Fibroblast of the aortic adventitia (primary cell): ENCODE measurements at regions not wholly inside any gene's neighbourhood (a gene's known extent, or its start where the extent isn't known, plus 50 kb on each side); places are given as distances from the start of the nearest gene placed in this dataset.

Experiments
- DNase-seq: peaks from one replicate; pipeline ENCODE4 v3.0.0-alpha.2; 2010; ENCODE audit warnings: low read depth
- H3K4me3 ChIP-seq: 2 replicates; pipeline ENCODE4 v1.5.1; 2011; ENCODE audit warnings: low read depth, mild to moderate bottlenecking, control low read depth, low read length, moderate library complexity
- TF ChIP-seq, protein P1 (sequence below): IDR thresholded peaks from 2 replicates; pipeline ENCODE4 v1.5.1; 2011; ENCODE audit warnings: mild to moderate bottlenecking, low read length, control low read depth, inconsistent platforms; ENCODE audit not compliant: insufficient read depth

DNA sequence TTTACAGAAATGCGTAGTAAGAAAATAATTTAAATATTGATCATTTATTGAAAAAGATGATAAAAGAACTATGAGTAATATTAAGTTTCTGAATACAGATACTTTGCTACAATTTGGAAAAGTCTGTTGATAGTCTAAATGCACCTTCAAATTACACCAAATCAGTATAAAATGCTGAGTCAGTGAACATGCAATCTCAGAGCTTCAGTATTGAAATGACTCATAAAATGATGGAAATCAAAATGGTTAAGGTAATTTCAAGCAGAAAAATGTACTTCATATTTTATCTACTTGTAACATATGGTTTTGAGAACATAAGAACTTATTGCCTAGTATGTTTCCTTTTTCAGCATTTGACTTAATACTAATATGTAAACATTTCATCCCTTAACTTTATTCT, 448.2 kb downstream of the PCDH10 start:
- no peak overlapping the region for H3K4me3 ChIP-seq
- DNase-seq = no peak

DNA sequence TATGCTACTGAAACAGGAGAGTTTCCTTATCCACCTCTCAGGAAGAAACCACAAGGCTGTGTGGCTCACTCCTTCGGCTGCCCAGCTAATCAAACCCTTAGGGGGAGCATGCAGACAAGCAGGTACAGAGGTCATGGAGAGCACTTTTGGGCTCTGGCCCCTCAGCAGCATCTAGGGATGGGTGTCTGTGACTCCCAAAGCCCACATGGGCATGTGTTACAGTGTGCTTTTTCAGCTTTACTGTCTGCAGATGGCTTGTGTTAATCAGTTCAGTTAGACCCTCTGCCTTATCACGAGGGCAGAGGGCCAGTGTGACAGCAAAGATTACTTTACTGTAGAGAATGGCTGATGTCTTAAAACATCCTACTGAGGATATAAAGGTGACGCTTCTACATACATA, 447.4 kb downstream of the PCDH10 start:
- TF ChIP-seq, protein P1, sequence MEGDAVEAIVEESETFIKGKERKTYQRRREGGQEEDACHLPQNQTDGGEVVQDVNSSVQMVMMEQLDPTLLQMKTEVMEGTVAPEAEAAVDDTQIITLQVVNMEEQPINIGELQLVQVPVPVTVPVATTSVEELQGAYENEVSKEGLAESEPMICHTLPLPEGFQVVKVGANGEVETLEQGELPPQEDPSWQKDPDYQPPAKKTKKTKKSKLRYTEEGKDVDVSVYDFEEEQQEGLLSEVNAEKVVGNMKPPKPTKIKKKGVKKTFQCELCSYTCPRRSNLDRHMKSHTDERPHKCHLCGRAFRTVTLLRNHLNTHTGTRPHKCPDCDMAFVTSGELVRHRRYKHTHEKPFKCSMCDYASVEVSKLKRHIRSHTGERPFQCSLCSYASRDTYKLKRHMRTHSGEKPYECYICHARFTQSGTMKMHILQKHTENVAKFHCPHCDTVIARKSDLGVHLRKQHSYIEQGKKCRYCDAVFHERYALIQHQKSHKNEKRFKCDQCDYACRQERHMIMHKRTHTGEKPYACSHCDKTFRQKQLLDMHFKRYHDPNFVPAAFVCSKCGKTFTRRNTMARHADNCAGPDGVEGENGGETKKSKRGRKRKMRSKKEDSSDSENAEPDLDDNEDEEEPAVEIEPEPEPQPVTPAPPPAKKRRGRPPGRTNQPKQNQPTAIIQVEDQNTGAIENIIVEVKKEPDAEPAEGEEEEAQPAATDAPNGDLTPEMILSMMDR = no peak
- DNase-seq = no peak
- no peak overlapping the region for H3K4me3 ChIP-seq

More for the DNA sequence above, 448.2 kb downstream of the PCDH10 start:
- TF ChIP-seq, protein P1 = no peak

DNA sequence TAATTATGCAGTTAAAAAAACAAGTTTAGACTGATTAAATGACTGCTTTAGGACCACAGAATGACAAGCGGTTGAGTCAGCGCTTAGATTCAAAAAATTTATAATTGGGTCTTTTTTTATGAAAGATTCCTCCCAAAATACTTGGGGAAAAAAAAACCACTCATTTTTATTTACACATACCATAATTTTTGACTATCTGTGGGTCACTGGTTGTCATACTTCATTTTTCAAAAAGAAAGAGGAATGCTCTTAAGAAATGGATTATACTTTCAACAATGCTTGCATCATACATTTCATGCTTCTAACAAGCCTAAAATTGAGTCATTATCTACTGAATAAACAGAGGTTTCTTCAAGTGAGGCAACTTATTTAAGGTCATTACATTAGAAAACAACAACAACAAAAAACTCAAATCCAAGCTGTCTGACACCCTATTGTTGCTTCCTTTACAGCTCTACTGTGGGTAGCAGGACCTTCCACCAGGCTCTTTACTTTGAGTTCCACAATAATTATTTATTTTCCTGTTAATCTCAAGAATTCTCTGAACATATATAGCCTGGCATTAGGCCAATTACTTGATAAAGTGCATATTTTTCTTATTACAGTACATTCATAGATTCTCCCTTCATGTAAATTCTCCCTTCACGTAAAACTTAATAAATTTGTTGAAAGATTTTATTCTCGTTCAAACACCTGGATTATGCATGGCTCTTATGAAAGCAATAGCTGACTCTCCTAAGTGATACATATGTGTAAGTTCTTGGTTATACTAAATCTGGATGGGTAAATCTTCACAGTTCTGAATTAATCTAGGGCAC, 445.5 kb downstream of the PCDH10 start:
- H3K4me3 ChIP-seq = no peak overlapping the region
- TF ChIP-seq, protein P1 = no peak
- DNase-seq = no peak

DNA sequence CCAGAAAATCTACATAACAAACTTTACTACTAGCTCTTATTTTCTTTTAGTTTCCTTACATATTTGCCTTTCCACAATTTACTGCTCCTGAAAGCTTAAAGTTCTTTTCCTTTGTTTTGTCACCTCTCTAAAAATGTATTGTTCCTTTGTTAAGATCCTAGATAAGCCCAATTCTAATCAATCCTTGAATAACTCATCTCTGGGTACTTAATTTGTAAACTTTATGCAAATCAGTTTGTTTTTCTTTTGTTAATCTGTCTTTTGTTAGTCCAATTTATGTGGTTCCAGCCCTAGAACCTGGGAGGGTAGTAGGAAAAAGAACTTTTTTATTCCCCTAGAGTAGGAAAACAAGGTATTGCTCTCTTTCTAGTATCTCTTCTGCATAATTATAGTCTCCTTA, 444.7 kb downstream of the PCDH10 start:
- DNase-seq = no peak
- TF ChIP-seq, protein P1 = no peak
- no peak overlapping the region for H3K4me3 ChIP-seq

DNA sequence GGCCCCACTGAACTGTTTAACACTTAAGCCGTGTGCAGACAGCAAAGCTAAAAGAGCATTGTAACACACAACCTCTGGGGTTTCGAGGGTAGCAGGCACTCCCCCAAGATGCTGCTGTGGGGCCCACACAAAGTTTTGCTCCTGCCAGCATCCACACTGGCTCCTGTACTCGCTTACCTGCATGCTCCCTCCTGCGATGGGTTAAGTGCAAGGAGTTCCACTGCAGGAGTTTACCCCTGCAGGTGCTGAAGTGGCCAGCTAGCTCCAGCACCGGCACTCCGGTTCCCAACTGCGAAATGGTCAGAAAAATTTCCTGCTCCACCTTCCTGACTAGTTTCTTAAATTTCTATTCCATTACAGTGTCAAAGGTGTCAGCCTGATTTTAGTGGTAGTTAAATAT, 443.5 kb downstream of the PCDH10 start:
- no peak for DNase-seq
- no peak overlapping the region for H3K4me3 ChIP-seq
- TF ChIP-seq, protein P1 = no peak

DNA sequence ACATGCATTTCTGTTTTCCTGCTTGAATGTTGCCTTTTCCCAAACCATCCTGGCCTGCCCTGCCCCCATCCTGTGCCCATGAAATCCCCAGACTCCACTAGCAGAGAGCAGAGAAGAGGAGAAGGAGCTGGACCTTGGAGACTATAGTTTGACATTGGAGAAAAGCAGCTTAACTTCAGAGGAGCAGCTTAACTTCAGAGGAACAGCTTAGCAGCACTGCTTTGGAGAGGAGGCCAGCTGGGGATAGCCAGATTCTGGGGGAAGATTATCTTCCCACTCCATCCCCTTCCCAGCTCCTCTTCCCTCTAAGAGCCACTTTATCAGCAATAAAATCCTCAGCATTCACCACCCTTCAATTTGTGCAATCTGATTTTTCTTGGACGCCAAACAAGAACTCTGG, 443.0 kb downstream of the PCDH10 start:
- H3K4me3 ChIP-seq = no peak overlapping the region
- DNase-seq = no peak
- TF ChIP-seq, protein P1 = no peak

DNA sequence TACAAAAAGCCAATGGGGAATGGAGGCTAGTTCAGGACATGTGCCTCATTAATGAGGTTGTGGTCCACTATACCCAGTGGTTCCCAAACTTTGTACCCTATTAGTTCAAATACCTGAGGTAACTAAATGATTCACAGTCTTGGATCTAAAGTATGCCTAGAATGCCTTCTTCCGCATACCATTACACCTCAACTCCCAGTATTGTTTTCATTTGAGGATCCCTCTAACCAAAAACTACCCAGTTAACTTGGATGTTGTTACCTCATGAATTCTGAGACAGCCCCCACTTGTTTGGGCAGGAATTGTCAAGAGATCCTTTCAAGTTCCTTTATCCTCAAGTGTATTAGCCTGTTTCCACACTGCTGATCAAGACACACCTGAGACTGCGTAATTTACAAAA, 439.2 kb downstream of the PCDH10 start:
- TF ChIP-seq, protein P1 = no peak

More for the DNA sequence above, 439.2 kb downstream of the PCDH10 start:
- no peak for DNase-seq
- no peak overlapping the region for H3K4me3 ChIP-seq
